ENCODE measurements at regions not wholly inside any gene's neighbourhood (a gene's known extent, or its start where the extent isn't known, plus 50 kb on each side); places are given as distances from the start of the nearest gene placed in this dataset.

DNA sequence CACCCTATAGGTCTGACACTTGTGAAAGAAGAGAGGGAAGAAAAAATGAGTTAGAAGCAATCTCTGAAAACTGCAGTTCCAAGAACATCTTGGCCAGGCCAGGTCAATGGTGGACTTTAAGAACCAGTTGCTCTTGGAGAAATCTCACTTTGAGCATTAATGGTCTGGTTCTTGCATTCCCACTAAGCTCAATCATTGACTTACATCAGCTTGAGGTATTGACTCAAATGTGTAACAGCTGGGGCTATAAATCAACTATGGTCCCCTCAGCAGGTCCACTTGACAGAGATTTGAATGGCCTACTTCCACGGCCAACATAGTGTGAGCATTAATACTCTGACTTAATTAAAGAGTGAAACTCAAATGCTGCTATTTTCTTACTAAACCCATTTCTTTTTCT lies 357.8 kb upstream of the RGMB start:
- H3K27ac Mint-ChIP-seq = no peak overlapping the region
- TF ChIP-seq, protein P1, sequence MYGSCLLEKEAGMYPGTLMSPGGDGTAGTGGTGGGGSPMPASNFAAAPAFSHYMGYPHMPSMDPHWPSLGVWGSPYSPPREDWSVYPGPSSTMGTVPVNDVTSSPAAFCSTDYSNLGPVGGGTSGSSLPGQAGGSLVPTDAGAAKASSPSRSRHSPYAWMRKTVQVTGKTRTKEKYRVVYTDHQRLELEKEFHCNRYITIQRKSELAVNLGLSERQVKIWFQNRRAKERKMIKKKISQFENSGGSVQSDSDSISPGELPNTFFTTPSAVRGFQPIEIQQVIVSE (CRISPR knock-in tag; IDR thresholded peaks at IDR 0.05; ENCODE audit: borderline replicate concordance) = no peak
- TF ChIP-seq JUN (CRISPR knock-in tag; IDR thresholded peaks at IDR 0.05) = no peak
- TF ChIP-seq, protein P2, sequence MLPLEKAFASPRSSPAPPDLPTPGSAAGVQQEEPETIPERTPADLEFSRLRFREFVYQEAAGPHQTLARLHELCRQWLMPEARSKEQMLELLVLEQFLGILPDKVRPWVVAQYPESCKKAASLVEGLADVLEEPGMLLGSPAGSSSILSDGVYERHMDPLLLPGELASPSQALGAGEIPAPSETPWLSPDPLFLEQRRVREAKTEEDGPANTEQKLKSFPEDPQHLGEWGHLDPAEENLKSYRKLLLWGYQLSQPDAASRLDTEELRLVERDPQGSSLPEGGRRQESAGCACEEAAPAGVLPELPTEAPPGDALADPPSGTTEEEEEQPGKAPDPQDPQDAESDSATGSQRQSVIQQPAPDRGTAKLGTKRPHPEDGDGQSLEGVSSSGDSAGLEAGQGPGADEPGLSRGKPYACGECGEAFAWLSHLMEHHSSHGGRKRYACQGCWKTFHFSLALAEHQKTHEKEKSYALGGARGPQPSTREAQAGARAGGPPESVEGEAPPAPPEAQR (CRISPR knock-in tag; IDR thresholded peaks at IDR 0.05) = no peak
- TF ChIP-seq FOXJ3 (CRISPR knock-in tag; IDR thresholded peaks at IDR 0.05; ENCODE audit: borderline replicate concordance) = no peak
- TF ChIP-seq, protein P3, sequence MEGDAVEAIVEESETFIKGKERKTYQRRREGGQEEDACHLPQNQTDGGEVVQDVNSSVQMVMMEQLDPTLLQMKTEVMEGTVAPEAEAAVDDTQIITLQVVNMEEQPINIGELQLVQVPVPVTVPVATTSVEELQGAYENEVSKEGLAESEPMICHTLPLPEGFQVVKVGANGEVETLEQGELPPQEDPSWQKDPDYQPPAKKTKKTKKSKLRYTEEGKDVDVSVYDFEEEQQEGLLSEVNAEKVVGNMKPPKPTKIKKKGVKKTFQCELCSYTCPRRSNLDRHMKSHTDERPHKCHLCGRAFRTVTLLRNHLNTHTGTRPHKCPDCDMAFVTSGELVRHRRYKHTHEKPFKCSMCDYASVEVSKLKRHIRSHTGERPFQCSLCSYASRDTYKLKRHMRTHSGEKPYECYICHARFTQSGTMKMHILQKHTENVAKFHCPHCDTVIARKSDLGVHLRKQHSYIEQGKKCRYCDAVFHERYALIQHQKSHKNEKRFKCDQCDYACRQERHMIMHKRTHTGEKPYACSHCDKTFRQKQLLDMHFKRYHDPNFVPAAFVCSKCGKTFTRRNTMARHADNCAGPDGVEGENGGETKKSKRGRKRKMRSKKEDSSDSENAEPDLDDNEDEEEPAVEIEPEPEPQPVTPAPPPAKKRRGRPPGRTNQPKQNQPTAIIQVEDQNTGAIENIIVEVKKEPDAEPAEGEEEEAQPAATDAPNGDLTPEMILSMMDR (IDR thresholded peaks at IDR 0.05) = no peak
- no peak for TF ChIP-seq NR3C1 (CRISPR knock-in tag; conservative IDR thresholded peaks at IDR 0.05; ENCODE audit: low read depth)
- TF ChIP-seq, protein P4, sequence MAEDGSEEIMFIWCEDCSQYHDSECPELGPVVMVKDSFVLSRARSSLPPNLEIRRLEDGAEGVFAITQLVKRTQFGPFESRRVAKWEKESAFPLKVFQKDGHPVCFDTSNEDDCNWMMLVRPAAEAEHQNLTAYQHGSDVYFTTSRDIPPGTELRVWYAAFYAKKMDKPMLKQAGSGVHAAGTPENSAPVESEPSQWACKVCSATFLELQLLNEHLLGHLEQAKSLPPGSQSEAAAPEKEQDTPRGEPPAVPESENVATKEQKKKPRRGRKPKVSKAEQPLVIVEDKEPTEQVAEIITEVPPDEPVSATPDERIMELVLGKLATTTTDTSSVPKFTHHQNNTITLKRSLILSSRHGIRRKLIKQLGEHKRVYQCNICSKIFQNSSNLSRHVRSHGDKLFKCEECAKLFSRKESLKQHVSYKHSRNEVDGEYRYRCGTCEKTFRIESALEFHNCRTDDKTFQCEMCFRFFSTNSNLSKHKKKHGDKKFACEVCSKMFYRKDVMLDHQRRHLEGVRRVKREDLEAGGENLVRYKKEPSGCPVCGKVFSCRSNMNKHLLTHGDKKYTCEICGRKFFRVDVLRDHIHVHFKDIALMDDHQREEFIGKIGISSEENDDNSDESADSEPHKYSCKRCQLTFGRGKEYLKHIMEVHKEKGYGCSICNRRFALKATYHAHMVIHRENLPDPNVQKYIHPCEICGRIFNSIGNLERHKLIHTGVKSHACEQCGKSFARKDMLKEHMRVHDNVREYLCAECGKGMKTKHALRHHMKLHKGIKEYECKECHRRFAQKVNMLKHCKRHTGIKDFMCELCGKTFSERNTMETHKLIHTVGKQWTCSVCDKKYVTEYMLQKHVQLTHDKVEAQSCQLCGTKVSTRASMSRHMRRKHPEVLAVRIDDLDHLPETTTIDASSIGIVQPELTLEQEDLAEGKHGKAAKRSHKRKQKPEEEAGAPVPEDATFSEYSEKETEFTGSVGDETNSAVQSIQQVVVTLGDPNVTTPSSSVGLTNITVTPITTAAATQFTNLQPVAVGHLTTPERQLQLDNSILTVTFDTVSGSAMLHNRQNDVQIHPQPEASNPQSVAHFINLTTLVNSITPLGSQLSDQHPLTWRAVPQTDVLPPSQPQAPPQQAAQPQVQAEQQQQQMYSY (CRISPR knock-in tag; IDR thresholded peaks at IDR 0.05) = no peak
- TF ChIP-seq, protein P5, sequence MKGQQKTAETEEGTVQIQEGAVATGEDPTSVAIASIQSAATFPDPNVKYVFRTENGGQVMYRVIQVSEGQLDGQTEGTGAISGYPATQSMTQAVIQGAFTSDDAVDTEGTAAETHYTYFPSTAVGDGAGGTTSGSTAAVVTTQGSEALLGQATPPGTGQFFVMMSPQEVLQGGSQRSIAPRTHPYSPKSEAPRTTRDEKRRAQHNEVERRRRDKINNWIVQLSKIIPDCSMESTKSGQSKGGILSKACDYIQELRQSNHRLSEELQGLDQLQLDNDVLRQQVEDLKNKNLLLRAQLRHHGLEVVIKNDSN (CRISPR knock-in tag; IDR thresholded peaks at IDR 0.05) = no peak
- no peak overlapping the region for H3K4me3 Mint-ChIP-seq
- DNase-seq (ENCODE audit: low spot score) = no peak
- H3K9me3 Mint-ChIP-seq = peaks cover 8% of the 10 kb centered on the region
- H3K36me3 Mint-ChIP-seq = no peaks in the 10 kb centered on the region
- H3K27me3 Mint-ChIP-seq (ENCODE audit: low read depth) = no peaks in the 10 kb centered on the region
- ChIA-PET POLR2A (no interaction called here), CTCF (interaction anchor here (1.0 kb wide), 1 partner anchor 319 kb away, joined by 3 read pairs; no protein-coding TSS in a partner anchor)
- H3K4me1 Mint-ChIP-seq = peaks cover 16% of the 10 kb centered on the region
- no peak for ATAC-seq

DNA sequence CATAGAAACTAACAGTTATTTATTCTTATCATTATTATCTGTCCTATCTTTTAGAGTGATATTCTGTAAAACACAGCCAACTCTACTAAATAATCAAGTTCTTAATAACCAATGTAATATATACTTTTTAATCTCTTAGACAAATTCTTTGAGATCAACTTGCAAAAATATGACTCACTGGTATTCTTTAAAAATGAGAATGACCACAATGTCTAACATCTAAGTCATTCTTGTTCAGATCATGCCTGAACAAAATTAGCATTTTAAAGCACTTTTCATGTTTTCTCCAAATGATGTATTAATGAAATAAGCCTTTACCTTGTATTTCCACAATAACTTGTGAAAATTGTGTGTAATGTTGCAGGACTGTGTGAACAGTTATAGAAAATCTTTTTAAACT lies 356.9 kb upstream of the RGMB start:
- no peaks in the 10 kb centered on the region for H3K27me3 Mint-ChIP-seq (ENCODE audit: low read depth)
- H3K36me3 Mint-ChIP-seq = no peaks in the 10 kb centered on the region
- ATAC-seq (no peak), DNase-seq (ENCODE audit: low spot score) (no peak)
- no peak overlapping the region for H3K27ac Mint-ChIP-seq
- H3K4me1 Mint-ChIP-seq = peaks cover 20% of the 10 kb centered on the region
- H3K4me3 Mint-ChIP-seq = no peak overlapping the region
- ChIA-PET CTCF (no interaction called here), POLR2A (no interaction called here)
- H3K9me3 Mint-ChIP-seq = peaks cover 9% of the 10 kb centered on the region
- TF ChIP-seq, protein P6, sequence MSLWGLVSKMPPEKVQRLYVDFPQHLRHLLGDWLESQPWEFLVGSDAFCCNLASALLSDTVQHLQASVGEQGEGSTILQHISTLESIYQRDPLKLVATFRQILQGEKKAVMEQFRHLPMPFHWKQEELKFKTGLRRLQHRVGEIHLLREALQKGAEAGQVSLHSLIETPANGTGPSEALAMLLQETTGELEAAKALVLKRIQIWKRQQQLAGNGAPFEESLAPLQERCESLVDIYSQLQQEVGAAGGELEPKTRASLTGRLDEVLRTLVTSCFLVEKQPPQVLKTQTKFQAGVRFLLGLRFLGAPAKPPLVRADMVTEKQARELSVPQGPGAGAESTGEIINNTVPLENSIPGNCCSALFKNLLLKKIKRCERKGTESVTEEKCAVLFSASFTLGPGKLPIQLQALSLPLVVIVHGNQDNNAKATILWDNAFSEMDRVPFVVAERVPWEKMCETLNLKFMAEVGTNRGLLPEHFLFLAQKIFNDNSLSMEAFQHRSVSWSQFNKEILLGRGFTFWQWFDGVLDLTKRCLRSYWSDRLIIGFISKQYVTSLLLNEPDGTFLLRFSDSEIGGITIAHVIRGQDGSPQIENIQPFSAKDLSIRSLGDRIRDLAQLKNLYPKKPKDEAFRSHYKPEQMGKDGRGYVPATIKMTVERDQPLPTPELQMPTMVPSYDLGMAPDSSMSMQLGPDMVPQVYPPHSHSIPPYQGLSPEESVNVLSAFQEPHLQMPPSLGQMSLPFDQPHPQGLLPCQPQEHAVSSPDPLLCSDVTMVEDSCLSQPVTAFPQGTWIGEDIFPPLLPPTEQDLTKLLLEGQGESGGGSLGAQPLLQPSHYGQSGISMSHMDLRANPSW (CRISPR knock-in tag; conservative IDR thresholded peaks at IDR 0.05; ENCODE audit: low read depth) = no peak
- no peak for TF ChIP-seq JUN (CRISPR knock-in tag; IDR thresholded peaks at IDR 0.05)
- TF ChIP-seq, protein P7, sequence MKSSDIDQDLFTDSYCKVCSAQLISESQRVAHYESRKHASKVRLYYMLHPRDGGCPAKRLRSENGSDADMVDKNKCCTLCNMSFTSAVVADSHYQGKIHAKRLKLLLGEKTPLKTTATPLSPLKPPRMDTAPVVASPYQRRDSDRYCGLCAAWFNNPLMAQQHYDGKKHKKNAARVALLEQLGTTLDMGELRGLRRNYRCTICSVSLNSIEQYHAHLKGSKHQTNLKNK (CRISPR knock-in tag; IDR thresholded peaks at IDR 0.05) = no peak
- no peak for TF ChIP-seq CBFB (CRISPR knock-in tag; IDR thresholded peaks at IDR 0.05; ENCODE audit: low read depth)
- TF ChIP-seq, protein P3 (IDR thresholded peaks at IDR 0.05) = no peak
- TF ChIP-seq TCF7 (CRISPR knock-in tag; IDR thresholded peaks at IDR 0.05; ENCODE audit: low read depth) = no peak
- TF ChIP-seq, protein P8, sequence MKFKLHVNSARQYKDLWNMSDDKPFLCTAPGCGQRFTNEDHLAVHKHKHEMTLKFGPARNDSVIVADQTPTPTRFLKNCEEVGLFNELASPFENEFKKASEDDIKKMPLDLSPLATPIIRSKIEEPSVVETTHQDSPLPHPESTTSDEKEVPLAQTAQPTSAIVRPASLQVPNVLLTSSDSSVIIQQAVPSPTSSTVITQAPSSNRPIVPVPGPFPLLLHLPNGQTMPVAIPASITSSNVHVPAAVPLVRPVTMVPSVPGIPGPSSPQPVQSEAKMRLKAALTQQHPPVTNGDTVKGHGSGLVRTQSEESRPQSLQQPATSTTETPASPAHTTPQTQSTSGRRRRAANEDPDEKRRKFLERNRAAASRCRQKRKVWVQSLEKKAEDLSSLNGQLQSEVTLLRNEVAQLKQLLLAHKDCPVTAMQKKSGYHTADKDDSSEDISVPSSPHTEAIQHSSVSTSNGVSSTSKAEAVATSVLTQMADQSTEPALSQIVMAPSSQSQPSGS (CRISPR knock-in tag; IDR thresholded peaks at IDR 0.05; ENCODE audit: borderline replicate concordance, low read depth) = no peak
- no peak for TF ChIP-seq ETV6 (CRISPR knock-in tag; IDR thresholded peaks at IDR 0.05)
- no peak for TF ChIP-seq FOXK1 (CRISPR knock-in tag; IDR thresholded peaks at IDR 0.05)

All from WTC11 (cell line).